ENCODE measurements at regions not wholly inside any gene's neighbourhood (a gene's known extent, or its start where the extent isn't known, plus 50 kb on each side); places are given as distances from the start of the nearest gene placed in this dataset.

GRCh38 chr10:129390726-129391125 lies 76.3 kb upstream of the MGMT start:
- DNase-seq (ENCODE audit: low read depth in 2 of 2), result no peak

- no peak for DNase-seq (ENCODE audit: low read depth in 2 of 2)
Measured at GRCh38 chr10:129391464-129391863, 75.6 kb upstream of the MGMT start.

GRCh38 chr10:129392855-129393254 lies 74.2 kb upstream of the MGMT start:
- DNase-seq (ENCODE audit: low read depth in 2 of 2), result no peak

GRCh38 chr10:129393812-129394211 lies 73.2 kb upstream of the MGMT start:
- no peak for DNase-seq (ENCODE audit: low read depth in 2 of 2)

GRCh38 chr10:129394518-129395328 lies 72.3 kb upstream of the MGMT start:
- no peak for DNase-seq (ENCODE audit: low read depth in 2 of 2)

- DNase-seq (ENCODE audit: low read depth in 2 of 2), result no peak
Measured at GRCh38 chr10:129396021-129396722, 70.9 kb upstream of the MGMT start.

- no peak for DNase-seq (ENCODE audit: low read depth in 2 of 2)
Measured at GRCh38 chr10:129397198-129397974, 69.7 kb upstream of the MGMT start.

- no peak for DNase-seq (ENCODE audit: low read depth in 2 of 2)
Measured at GRCh38 chr10:129398711-129399141, 68.3 kb upstream of the MGMT start.

GRCh38 chr10:129400426-129400825 lies 66.6 kb upstream of the MGMT start:
- DNase-seq (ENCODE audit: low read depth in 2 of 2), result no peak

- DNase-seq (ENCODE audit: low read depth in 2 of 2), result no peak
Measured at GRCh38 chr10:129402459-129402858, 64.6 kb upstream of the MGMT start.

- DNase-seq (ENCODE audit: low read depth in 2 of 2), result no peak
Measured at GRCh38 chr10:129404091-129404490, 63.0 kb upstream of the MGMT start.

GRCh38 chr10:129405389-129405788 lies 61.7 kb upstream of the MGMT start:
- DNase-seq (ENCODE audit: low read depth in 2 of 2), result no peak

GRCh38 chr10:129410688-129411392 lies 56.2 kb upstream of the MGMT start:
- DNase-seq (ENCODE audit: low read depth in 2 of 2), result no peak

- DNase-seq (ENCODE audit: low read depth in 2 of 2), result no peak
Measured at GRCh38 chr10:129411393-129411705, 55.7 kb upstream of the MGMT start.

GRCh38 chr10:129411772-129412171 lies 55.3 kb upstream of the MGMT start:
- no peak for DNase-seq (ENCODE audit: low read depth in 2 of 2)

- DNase-seq (ENCODE audit: low read depth in 2 of 2), result no peak
Measured at GRCh38 chr10:129413024-129413423, 54.0 kb upstream of the MGMT start.

GRCh38 chr10:129415215-129416140 lies 51.6 kb upstream of the MGMT start:
- DNase-seq (ENCODE audit: low read depth in 2 of 2), result no peak

- DNase-seq (ENCODE audit: low read depth in 2 of 2), result no peak
Measured at GRCh38 chr10:129416155-129416554, 50.9 kb upstream of the MGMT start.

- no peak for DNase-seq (ENCODE audit: low read depth in 2 of 2)
Measured at GRCh38 chr10:129416956-129417765, 49.9 kb upstream of the MGMT start.

Measured in stimulated activated CD8-positive, alpha-beta memory T cell treated with anti-CD3 and anti-CD28 coated beads, Interleukin-7, amount 100 ng/mL, for 1 hour (primary cell).